ENCODE measurements at regions not wholly inside any gene's neighbourhood (a gene's known extent, or its start where the extent isn't known, plus 50 kb on each side); places are given as distances from the start of the nearest gene placed in this dataset.

GRCh38 chr15:94889153-94889552, 657.8 kb downstream of the MCTP2 start:
- DNase-seq, result no peak
- Histone ChIP-seq H3K36me3 (no peaks in the 10 kb centered on the region), H3K9me3 (no peaks in the 10 kb centered on the region), H3K27me3 (no peaks in the 10 kb centered on the region), H3K4me1 (no peaks in the 10 kb centered on the region), H3K4me3 (ENCODE audit: low read depth, low read length) (no peak overlapping the region)
- no peak for TF ChIP-seq CTCF (IDR thresholded peaks at IDR 0.05; ENCODE audit: low read depth, low read length)

GRCh38 chr15:94893091-94893490, 661.7 kb downstream of the MCTP2 start:
- Histone ChIP-seq H3K4me3 (ENCODE audit: low read depth, low read length) (no peak overlapping the region), H3K36me3 (no peaks in the 10 kb centered on the region), H3K9me3 (no peaks in the 10 kb centered on the region), H3K4me1 (no peaks in the 10 kb centered on the region), H3K27me3 (no peaks in the 10 kb centered on the region)
- no peak for TF ChIP-seq CTCF (IDR thresholded peaks at IDR 0.05; ENCODE audit: low read depth, low read length)
- no peak for DNase-seq

- no peak for DNase-seq
- no peaks in the 10 kb centered on the region for H3K36me3 ChIP-seq
- no peak for TF ChIP-seq CTCF (IDR thresholded peaks at IDR 0.05; ENCODE audit: low read depth, low read length)
- no peaks in the 10 kb centered on the region for H3K9me3 ChIP-seq
- H3K4me1 ChIP-seq, result no peaks in the 10 kb centered on the region
- H3K27me3 ChIP-seq, result no peaks in the 10 kb centered on the region
- no peak overlapping the region for H3K4me3 ChIP-seq (ENCODE audit: low read depth, low read length)
Observed at GRCh38 chr15:94894056-94894455, 662.7 kb downstream of the MCTP2 start.

- no peaks in the 10 kb centered on the region for H3K9me3 ChIP-seq
- no peaks in the 10 kb centered on the region for H3K36me3 ChIP-seq
- no peaks in the 10 kb centered on the region for H3K4me1 ChIP-seq
- TF ChIP-seq CTCF (IDR thresholded peaks at IDR 0.05; ENCODE audit: low read depth, low read length), result no peak
- no peak for DNase-seq
- H3K27me3 ChIP-seq, result no peaks in the 10 kb centered on the region
- H3K4me3 ChIP-seq (ENCODE audit: low read depth, low read length), result no peak overlapping the region
Observed at GRCh38 chr15:94909510-94909909, 678.1 kb downstream of the MCTP2 start.

GRCh38 chr15:94910166-94910565, 678.8 kb downstream of the MCTP2 start:
- Histone ChIP-seq H3K9me3 (no peaks in the 10 kb centered on the region), H3K27me3 (no peaks in the 10 kb centered on the region), H3K36me3 (no peaks in the 10 kb centered on the region), H3K4me3 (ENCODE audit: low read depth, low read length) (no peak overlapping the region), H3K4me1 (no peaks in the 10 kb centered on the region)
- TF ChIP-seq CTCF (IDR thresholded peaks at IDR 0.05; ENCODE audit: low read depth, low read length), result no peak
- no peak for DNase-seq

GRCh38 chr15:94912760-94913159, 681.4 kb downstream of the MCTP2 start:
- Histone ChIP-seq H3K4me1 (no peaks in the 10 kb centered on the region), H3K4me3 (ENCODE audit: low read depth, low read length) (no peak overlapping the region), H3K9me3 (no peaks in the 10 kb centered on the region), H3K27me3 (no peaks in the 10 kb centered on the region), H3K36me3 (no peaks in the 10 kb centered on the region)
- no peak for DNase-seq
- no peak for TF ChIP-seq CTCF (IDR thresholded peaks at IDR 0.05; ENCODE audit: low read depth, low read length)
